Mesenchymal stem cell (in vitro differentiated cells and primary cell): ENCODE measurements at regions not wholly inside any gene's neighbourhood (a gene's known extent, or its start where the extent isn't known, plus 50 kb on each side); places are given as distances from the start of the nearest gene placed in this dataset.

Experiments
- DNase-seq: peaks from one replicate; pipeline ENCODE4 v3.0.0-alpha.2; 2013
- H2AFZ ChIP-seq: one replicate; pipeline ENCODE4 v1.6.1; 2013; ENCODE audit warnings: low read depth, mild to moderate bottlenecking, control low read depth, inconsistent platforms, low read length, moderate library complexity
- H2AK5ac ChIP-seq: 2 replicates; pipeline ENCODE4 v1.6.1; 2013; ENCODE audit warnings: low read length, moderate library complexity, mild to moderate bottlenecking, inconsistent platforms; ENCODE audit not compliant: severe bottlenecking
- H2BK120ac ChIP-seq: one replicate; pipeline ENCODE4 v1.6.1; 2013; ENCODE audit warnings: low read depth, mild to moderate bottlenecking, inconsistent platforms, low read length, moderate library complexity
- H2BK12ac ChIP-seq, 2 experiments: one replicate each; pipeline ENCODE4 v1.6.1; 2013; ENCODE audit warnings: inconsistent platforms in 2 of 2, low read length in 2 of 2, mild to moderate bottlenecking in 2 of 2, moderate library complexity in 2 of 2, control low read depth in 1 of 2
- H2BK15ac ChIP-seq: one replicate; pipeline ENCODE4 v1.6.1; 2013; ENCODE audit warnings: mild to moderate bottlenecking, low read depth, inconsistent platforms; ENCODE audit not compliant: poor library complexity, severe bottlenecking
- H2BK5ac ChIP-seq: 2 replicates; pipeline ENCODE4 v1.6.1; 2013; ENCODE audit warnings: low read depth, mild to moderate bottlenecking, low read length, control low read depth, inconsistent platforms; ENCODE audit not compliant: poor library complexity, severe bottlenecking
- H3K14ac ChIP-seq, 2 experiments: one replicate each; pipeline ENCODE4 v1.6.1; 2013; ENCODE audit warnings: inconsistent platforms in 2 of 2, low read length in 2 of 2, control low read depth in 1 of 2, mild to moderate bottlenecking in 1 of 2, moderate library complexity in 1 of 2
- H3K18ac ChIP-seq, 2 experiments: one replicate each; pipeline ENCODE4 v1.6.1; 2013; ENCODE audit warnings: inconsistent platforms in 2 of 2, low read length in 2 of 2, control low read depth in 1 of 2, low read depth in 1 of 2, mild to moderate bottlenecking in 1 of 2
- H3K23ac ChIP-seq, 2 experiments: one replicate each; pipeline ENCODE4 v1.6.1; 2013; ENCODE audit warnings: inconsistent platforms in 2 of 2, low read length in 2 of 2, mild to moderate bottlenecking in 2 of 2, moderate library complexity in 2 of 2, control low read depth in 1 of 2
- H3K27ac ChIP-seq: 2 replicates; pipeline ENCODE4 v1.5.1; 2013; ENCODE audit warnings: mild to moderate bottlenecking, moderate library complexity, low read length, control low read depth, inconsistent platforms; ENCODE audit not compliant: poor library complexity, severe bottlenecking
- H3K27me3 ChIP-seq, 2 experiments: 2 replicates each; pipeline versions ENCODE4 v1.6.1 to v1.7.0; 2013; ENCODE audit warnings: low read length in 2 of 2, mild to moderate bottlenecking in 2 of 2, moderate library complexity in 2 of 2, control low read depth in 1 of 2, inconsistent platforms in 1 of 2; ENCODE audit not compliant: control insufficient read depth in 1 of 2, insufficient read depth in 1 of 2
- H3K36me3 ChIP-seq, 2 experiments: 2 replicates each; pipeline versions ENCODE4 v1.6.1 to v1.7.0; 2013; ENCODE audit warnings: low read length in 2 of 2, control low read depth in 1 of 2, inconsistent platforms in 1 of 2, low read depth in 1 of 2, mild to moderate bottlenecking in 1 of 2; ENCODE audit not compliant: insufficient read depth in 2 of 2, control insufficient read depth in 1 of 2
- H3K4ac ChIP-seq, 2 experiments: one replicate each; pipeline ENCODE4 v1.6.1; 2013; ENCODE audit warnings: inconsistent platforms in 2 of 2, low read length in 2 of 2, mild to moderate bottlenecking in 2 of 2, moderate library complexity in 2 of 2, control low read depth in 1 of 2, low read depth in 1 of 2
- H3K4me1 ChIP-seq: 2 replicates; pipeline ENCODE4 v1.6.1; 2013; ENCODE audit warnings: low read depth, low read length, control low read depth; ENCODE audit not compliant: control insufficient read depth, insufficient read depth
- H3K4me2 ChIP-seq: 2 replicates; pipeline ENCODE4 v1.6.1; 2013; ENCODE audit warnings: low read length, mild to moderate bottlenecking, inconsistent platforms; ENCODE audit not compliant: poor library complexity, severe bottlenecking
- H3K4me3 ChIP-seq, 2 experiments: 2 replicates each; pipeline versions ENCODE4 v1.5.1 to v1.7.0; 2013; ENCODE audit warnings: low read length in 2 of 2, mild to moderate bottlenecking in 2 of 2, control low read depth in 1 of 2, low read depth in 1 of 2; ENCODE audit not compliant: insufficient read depth in 1 of 2
- H3K79me1 ChIP-seq: replicated peaks from 2 replicates; pipeline ENCODE4 v1.6.1; 2013; ENCODE audit warnings: mild to moderate bottlenecking, control low read depth, low read length, inconsistent platforms; ENCODE audit not compliant: poor library complexity, severe bottlenecking
- H3K9ac ChIP-seq: 2 replicates; pipeline ENCODE4 v1.7.0; 2013; ENCODE audit warnings: mild to moderate bottlenecking, low read length, moderate library complexity
- H3K9me3 ChIP-seq: 2 replicates; pipeline ENCODE4 v1.7.0; 2013; ENCODE audit warnings: mild to moderate bottlenecking, low read length; ENCODE audit not compliant: control insufficient read depth
- H4K8ac ChIP-seq: one replicate; pipeline ENCODE4 v1.6.1; 2013; ENCODE audit warnings: inconsistent platforms, mild to moderate bottlenecking, low read length, moderate library complexity
- H4K91ac ChIP-seq: one replicate; pipeline ENCODE4 v1.6.1; 2013; ENCODE audit warnings: mild to moderate bottlenecking, low read length, inconsistent platforms
- WGBS: methylation state at CpG from one replicate; pipeline ENCODE4 v1.1.7; 2013; ENCODE audit warnings: mixed read lengths; 5-methylcytosine and 5-hydroxymethylcytosine counted together

DNA sequence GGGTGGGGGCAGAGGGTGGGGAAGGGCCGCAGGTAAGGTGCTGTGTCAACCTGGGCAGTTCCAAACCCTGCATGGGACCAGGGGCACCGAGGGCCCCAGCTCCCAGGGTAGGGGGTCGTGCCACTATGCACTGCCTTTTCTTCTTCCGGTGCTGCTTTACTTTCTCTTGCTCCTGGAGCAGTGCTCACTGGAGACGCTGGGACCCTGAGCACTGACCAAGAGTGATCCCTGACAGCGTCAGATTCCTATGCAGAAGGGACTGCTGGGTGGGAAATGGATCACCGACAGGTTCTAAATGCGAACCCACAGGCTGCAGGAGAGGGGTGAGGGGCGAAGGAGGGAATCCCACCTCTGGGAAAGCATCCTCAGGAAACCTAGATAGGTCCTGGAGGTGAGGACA lies 470.1 kb downstream of the SOX9 start:
- no peaks in the 10 kb centered on the region for H3K36me3 ChIP-seq
- H3K27ac ChIP-seq = peak overlapping the region; percentile 43
- peak overlapping the region; percentile 89 for H3K4me2 ChIP-seq
- no peak overlapping the region for H2BK15ac ChIP-seq
- no peak overlapping the region for H3K23ac ChIP-seq
- H3K27me3 ChIP-seq = peaks cover 0 to 6% of the 10 kb centered on the region in 2 experiments
- H3K14ac ChIP-seq = no peak overlapping the region
- no peak overlapping the region for H4K8ac ChIP-seq
- H2BK5ac ChIP-seq = no peak overlapping the region
- DNase-seq = no peak
- no peak overlapping the region for H3K4ac ChIP-seq
- H2BK120ac ChIP-seq = no peak overlapping the region
- no peak overlapping the region for H4K91ac ChIP-seq
- no peak overlapping the region for H2BK12ac ChIP-seq
- H2AFZ ChIP-seq = no peak overlapping the region
- peaks cover 18% of the 10 kb centered on the region for H3K4me1 ChIP-seq
- H3K9ac ChIP-seq = peak overlapping the region; percentile 87
- H3K9me3 ChIP-seq = no peaks in the 10 kb centered on the region
- 46% methylated on average over 9 of the region's 9 CpGs for WGBS
- H3K79me1 ChIP-seq = no peaks in the 10 kb centered on the region
- no peak overlapping the region for H3K18ac ChIP-seq
- no peak overlapping the region for H2AK5ac ChIP-seq
- peak overlapping the region; percentile 95 to 97 for H3K4me3 ChIP-seq

DNA sequence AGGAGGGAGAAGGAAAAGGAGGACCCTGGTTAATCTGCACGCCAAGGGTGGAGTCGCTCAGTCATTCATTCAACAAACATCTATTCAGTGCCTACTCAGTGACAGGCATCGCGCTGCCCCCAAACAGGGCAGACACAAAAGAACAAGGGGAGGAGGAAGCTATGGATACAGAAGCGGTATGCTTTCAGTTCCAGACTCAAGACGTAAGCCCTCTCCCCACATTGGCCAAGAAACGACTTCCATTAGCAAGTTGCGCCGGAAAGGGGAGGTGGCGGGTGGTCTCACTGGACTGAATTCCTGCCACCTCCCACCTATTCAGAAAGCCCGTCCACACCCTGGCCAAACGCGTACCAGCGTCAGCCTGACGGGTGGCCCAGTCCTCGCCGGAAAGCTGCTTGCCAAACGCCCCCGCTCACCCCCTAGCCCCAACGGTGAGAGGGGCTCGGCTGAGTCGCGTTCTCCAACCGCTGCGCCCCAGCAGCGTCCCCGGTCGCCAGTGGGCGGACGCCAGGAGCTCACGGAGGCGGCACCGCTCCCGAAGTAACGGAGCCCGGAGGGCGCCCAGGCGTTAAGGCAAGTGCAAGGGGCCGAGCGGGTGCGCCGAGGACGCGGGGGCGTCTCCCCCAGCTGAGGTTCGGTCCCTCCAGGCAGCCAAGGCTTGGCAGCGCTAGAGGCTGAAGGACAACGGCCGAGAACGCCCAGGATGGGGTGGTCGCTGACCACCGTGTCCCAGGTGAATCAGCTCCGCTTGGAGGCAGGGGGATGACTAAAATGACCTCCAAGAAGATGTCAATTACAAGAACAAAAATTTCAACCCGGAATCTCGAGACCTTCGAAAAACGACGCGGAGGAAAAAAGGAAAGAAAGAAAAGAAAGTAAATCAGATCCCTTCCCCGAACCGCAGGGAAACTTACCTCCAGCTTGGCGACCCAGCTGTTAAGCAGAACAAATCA lies 470.7 kb downstream of the SOX9 start:
- H3K27ac ChIP-seq = peak overlapping the region; percentile 18
- no peaks in the 10 kb centered on the region for H3K79me1 ChIP-seq
- peaks cover 0 to 6% of the 10 kb centered on the region in 2 experiments for H3K27me3 ChIP-seq
- H3K23ac ChIP-seq = peak overlapping the region; percentile 23 to 73
- peak; percentile 35 for DNase-seq
- H3K36me3 ChIP-seq = no peaks in the 10 kb centered on the region
- no peaks in the 10 kb centered on the region for H3K9me3 ChIP-seq
- no peak overlapping the region for H3K4ac ChIP-seq
- peak overlapping the region; percentile 24 for H4K8ac ChIP-seq
- no peak overlapping the region for H4K91ac ChIP-seq
- H2BK15ac ChIP-seq = peak overlapping the region; percentile 62
- H3K4me2 ChIP-seq = peak overlapping the region; percentile 89
- peak overlapping the region; percentile 31 to 34 for H3K18ac ChIP-seq
- peak overlapping the region; percentile 92 for H2BK5ac ChIP-seq
- H3K14ac ChIP-seq = peak overlapping the region in 1 of 2 experiments; percentile 63
- H2BK120ac ChIP-seq = no peak overlapping the region
- peak overlapping the region in 1 of 2 experiments; percentile 2 for H2BK12ac ChIP-seq
- H2AFZ ChIP-seq = peak overlapping the region; percentile 30
- H3K9ac ChIP-seq = peak overlapping the region; percentile 87
- under 1% methylated on average over 50 of the region's 62 CpGs for WGBS
- H3K4me1 ChIP-seq = peaks cover 17% of the 10 kb centered on the region
- H2AK5ac ChIP-seq = no peak overlapping the region
- peak overlapping the region; percentile 95 to 97 for H3K4me3 ChIP-seq

DNA sequence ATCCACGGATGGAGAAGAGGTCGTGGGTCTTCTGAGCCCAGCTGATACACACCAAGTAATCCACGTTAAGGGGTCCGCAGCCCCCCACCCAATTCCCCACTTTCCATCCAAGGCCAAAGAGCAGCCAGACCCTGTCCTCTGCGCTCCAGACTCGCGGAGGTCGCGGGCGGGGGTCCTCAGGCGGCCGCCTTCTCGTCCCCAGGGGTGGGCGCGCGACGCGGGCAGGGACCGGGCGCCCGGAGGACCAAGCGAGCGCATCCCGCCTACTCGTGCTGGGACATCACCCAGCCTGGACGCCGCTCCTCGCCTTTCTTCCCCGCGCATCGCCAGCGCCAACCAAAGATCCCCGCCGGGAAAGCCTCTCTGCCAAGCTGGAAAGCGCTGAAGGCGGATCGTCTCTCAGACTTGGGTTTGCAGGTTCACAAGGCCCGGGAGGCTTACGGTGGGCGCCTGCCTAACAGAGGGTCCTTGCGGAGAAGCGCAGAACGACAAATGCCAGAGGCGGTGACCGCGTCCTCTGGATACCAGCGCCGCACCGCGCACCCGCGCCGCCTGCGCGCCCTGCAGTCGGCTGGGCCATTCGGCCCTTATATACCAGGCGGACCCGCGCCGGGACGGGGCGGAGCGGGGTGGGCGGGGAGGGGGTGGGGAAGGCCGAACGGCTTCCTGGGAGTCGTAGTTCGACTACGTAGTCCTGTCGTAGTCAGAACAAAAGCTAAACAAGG lies 471.6 kb downstream of the SOX9 start:
- no peaks in the 10 kb centered on the region for H3K79me1 ChIP-seq
- peak overlapping the region in 1 of 2 experiments; percentile 73 for H3K23ac ChIP-seq
- no peak overlapping the region for H2BK120ac ChIP-seq
- under 1% methylated on average over 67 of the region's 71 CpGs for WGBS
- peak overlapping the region; percentile 87 for H3K9ac ChIP-seq
- H2BK12ac ChIP-seq = no peak overlapping the region
- no peak overlapping the region for H2AK5ac ChIP-seq
- peak overlapping the region; percentile 95 to 97 for H3K4me3 ChIP-seq
- H2AFZ ChIP-seq = peak overlapping the region; percentile 33
- H3K14ac ChIP-seq = no peak overlapping the region
- H3K9me3 ChIP-seq = no peaks in the 10 kb centered on the region
- H3K27ac ChIP-seq = peak overlapping the region; percentile 16
- peak overlapping the region; percentile 92 for H2BK5ac ChIP-seq
- no peak overlapping the region for H3K4ac ChIP-seq
- H4K8ac ChIP-seq = peak overlapping the region; percentile 24
- H3K4me1 ChIP-seq = peaks cover 13% of the 10 kb centered on the region
- H3K18ac ChIP-seq = no peak overlapping the region
- peak overlapping the region; percentile 89 for H3K4me2 ChIP-seq
- no peaks in the 10 kb centered on the region for H3K36me3 ChIP-seq
- peak; percentile 85 for DNase-seq
- no peak overlapping the region for H2BK15ac ChIP-seq
- peaks cover 0 to 14% of the 10 kb centered on the region in 2 experiments for H3K27me3 ChIP-seq
- H4K91ac ChIP-seq = no peak overlapping the region

DNA sequence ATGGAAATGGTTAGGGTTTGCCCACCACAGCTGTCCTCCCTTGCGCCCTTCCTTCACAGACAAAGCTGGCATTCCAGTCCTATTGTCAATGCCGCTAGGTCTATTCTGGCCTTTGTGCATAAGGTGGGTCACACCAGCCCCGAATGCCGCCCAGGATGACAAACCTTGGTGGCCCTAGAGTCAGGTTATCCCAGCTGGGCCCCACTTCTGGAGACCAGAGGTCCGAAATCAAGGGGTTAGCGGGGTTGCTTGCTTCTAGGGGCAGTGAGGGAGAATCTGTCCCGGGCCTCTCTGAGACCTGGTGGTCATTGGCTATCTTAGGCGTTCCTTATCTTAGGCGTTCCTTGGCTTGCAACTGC lies 472.1 kb downstream of the SOX9 start:
- Histone ChIP-seq H4K91ac (no peak overlapping the region), H3K4ac (no peak overlapping the region), H3K27me3 (peaks cover 0 to 19% of the 10 kb centered on the region in 2 experiments), H3K9ac (no peak overlapping the region), H3K18ac (no peak overlapping the region), H2AK5ac (peak overlapping the region; percentile 27), H2BK120ac (no peak overlapping the region), H2AFZ (no peak overlapping the region), H3K27ac (no peak overlapping the region), H3K4me2 (no peak overlapping the region), H3K14ac (no peak overlapping the region), H3K4me3 (no peak overlapping the region), H3K4me1 (peaks cover 9% of the 10 kb centered on the region), H2BK15ac (no peak overlapping the region), H3K23ac (no peak overlapping the region), H2BK5ac (no peak overlapping the region), H3K79me1 (no peaks in the 10 kb centered on the region), H3K9me3 (no peaks in the 10 kb centered on the region), H2BK12ac (no peak overlapping the region), H3K36me3 (no peaks in the 10 kb centered on the region), H4K8ac (no peak overlapping the region)
- DNase-seq = no peak
- WGBS = 61% methylated on average over 9 of the region's 9 CpGs
